Loucy (cell line): ENCODE measurements at regions not wholly inside any gene's neighbourhood (a gene's known extent, or its start where the extent isn't known, plus 50 kb on each side); places are given as distances from the start of the nearest gene placed in this dataset.

ENCODE experiments used
- EZH2phosphoT487 ChIP-seq: fragments of 200-600 bp; IDR thresholded peaks from 2 replicates; pipeline ENCODE4 v1.6.1; 2018; ENCODE audit warnings: antibody characterized with exemption, mild to moderate bottlenecking, moderate library complexity, borderline replicate concordance
- TF ChIP-seq, protein P1 (sequence below): fragments of 200-600 bp; sonication (generic); conservative IDR thresholded peaks from 2 replicates; pipeline ENCODE4 v1.5.1; 2014; ENCODE audit warnings: mild to moderate bottlenecking, antibody characterized with exemption, low read length

DNA sequence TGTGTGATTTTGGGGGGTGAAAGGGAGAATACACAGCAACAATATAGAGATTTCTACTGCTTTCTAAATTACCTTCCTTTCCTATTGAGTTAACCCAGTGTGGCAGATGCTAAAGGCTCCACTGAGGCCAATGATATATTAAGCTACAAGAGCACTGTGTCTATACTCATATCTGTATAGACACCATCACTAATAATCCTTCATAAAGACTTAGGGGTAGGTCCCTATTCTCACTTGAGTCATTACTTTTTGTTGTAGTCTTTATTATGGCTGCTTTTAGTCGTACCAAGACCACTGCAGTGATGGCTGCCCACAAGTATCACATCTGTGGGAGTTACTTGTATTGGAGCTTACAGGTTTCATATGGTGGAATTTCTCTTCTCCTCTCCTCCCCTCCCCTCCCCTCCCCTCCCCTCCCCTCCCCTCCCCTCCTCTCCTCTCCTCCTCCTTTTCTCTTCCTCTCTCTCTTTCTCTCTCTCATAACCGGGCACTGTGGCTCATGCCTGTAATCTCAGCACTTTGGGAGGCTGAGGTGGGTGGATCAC is 637.6 kb downstream of the ADCYAP1 start:
- TF ChIP-seq, protein P1, sequence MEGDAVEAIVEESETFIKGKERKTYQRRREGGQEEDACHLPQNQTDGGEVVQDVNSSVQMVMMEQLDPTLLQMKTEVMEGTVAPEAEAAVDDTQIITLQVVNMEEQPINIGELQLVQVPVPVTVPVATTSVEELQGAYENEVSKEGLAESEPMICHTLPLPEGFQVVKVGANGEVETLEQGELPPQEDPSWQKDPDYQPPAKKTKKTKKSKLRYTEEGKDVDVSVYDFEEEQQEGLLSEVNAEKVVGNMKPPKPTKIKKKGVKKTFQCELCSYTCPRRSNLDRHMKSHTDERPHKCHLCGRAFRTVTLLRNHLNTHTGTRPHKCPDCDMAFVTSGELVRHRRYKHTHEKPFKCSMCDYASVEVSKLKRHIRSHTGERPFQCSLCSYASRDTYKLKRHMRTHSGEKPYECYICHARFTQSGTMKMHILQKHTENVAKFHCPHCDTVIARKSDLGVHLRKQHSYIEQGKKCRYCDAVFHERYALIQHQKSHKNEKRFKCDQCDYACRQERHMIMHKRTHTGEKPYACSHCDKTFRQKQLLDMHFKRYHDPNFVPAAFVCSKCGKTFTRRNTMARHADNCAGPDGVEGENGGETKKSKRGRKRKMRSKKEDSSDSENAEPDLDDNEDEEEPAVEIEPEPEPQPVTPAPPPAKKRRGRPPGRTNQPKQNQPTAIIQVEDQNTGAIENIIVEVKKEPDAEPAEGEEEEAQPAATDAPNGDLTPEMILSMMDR: no peak
- TF ChIP-seq EZH2phosphoT487: no peak
